ENCODE measurements at regions not wholly inside any gene's neighbourhood (a gene's known extent, or its start where the extent isn't known, plus 50 kb on each side); places are given as distances from the start of the nearest gene placed in this dataset.
"Not testable (repeated sequence)": the region's sequence is repeated elsewhere in the genome, so short reads cannot be mapped to it uniquely, and the experiment has no call there.

DNA sequence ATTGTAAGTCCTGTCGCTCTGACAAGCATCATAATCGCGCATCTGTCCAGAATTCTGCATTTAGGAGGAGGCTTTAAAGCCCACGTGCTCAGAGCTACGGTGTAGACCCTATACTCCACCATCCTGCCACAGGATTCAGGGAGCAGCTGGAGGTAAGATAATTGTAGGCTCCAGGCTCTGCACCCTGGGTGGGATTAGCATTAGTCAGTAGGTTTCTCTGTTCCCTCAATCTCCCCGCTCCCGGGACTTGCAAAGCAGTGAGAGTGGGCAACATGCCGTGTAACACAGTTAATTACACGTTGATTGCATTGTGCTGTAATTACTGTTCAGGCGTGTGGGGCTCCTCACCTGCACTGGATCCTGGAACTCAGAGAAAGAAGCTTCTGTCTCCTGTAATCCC is 89.3 kb upstream of the CUX1 start:
- H3K27ac ChIP-seq (ENCODE audit: low read depth, low read length) = no peak overlapping the region
- H3K4me2 ChIP-seq (ENCODE audit: low read length) = no peak overlapping the region

DNA sequence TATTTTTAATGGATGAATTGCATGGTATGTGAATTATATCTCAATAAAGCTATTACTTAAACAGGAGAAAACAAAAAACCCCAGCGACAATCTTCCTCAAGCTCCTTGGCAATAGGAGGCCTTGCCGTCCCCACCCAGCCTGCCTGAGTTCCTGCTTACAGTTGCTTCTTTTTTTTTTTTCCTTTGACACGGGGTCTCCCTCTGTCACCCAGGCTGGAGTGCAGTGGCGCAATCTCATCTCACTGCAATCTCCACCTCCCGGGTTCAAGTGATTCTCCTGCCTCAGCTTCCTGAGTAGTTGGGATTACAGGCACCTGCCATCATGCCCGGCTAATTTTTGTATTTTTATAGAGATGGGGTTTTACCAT is 88.6 kb upstream of the CUX1 start:
- not testable (repeated sequence) for H3K4me3 ChIP-seq (ENCODE audit: low read length); H3K27me3 ChIP-seq (ENCODE audit: control insufficient read depth, low read length); H3K9me3 ChIP-seq (ENCODE audit: control insufficient read depth, insufficient read depth, low read length); H3K4me1 ChIP-seq (ENCODE audit: control insufficient read depth, low read length); H3K36me3 ChIP-seq (ENCODE audit: control insufficient read depth, low read length); H3K9me2 ChIP-seq (replicated peaks; ENCODE audit: control insufficient read depth, low read length); H3K27ac ChIP-seq (ENCODE audit: low read depth, low read length); H3F3A ChIP-seq (ENCODE audit: control insufficient read depth, insufficient read depth); H3K4me2 ChIP-seq (ENCODE audit: low read length); H3K79me2 ChIP-seq (ENCODE audit: control insufficient read depth, low read length); H4K20me1 ChIP-seq (ENCODE audit: control insufficient read depth, insufficient read depth, low read depth, low read length)

More for the DNA sequence above, 89.3 kb upstream of the CUX1 start:
- no peaks in the 10 kb centered on the region for H3K9me2 ChIP-seq (replicated peaks; ENCODE audit: control insufficient read depth, low read length)
- no peaks in the 10 kb centered on the region for H3K36me3 ChIP-seq (ENCODE audit: control insufficient read depth, low read length)
- H3K9me3 ChIP-seq (ENCODE audit: control insufficient read depth, insufficient read depth, low read length) = no peaks in the 10 kb centered on the region
- H3K4me3 ChIP-seq (ENCODE audit: low read length) = no peak overlapping the region
- no peaks in the 10 kb centered on the region for H3K4me1 ChIP-seq (ENCODE audit: control insufficient read depth, low read length)
- H3F3A ChIP-seq (ENCODE audit: control insufficient read depth, insufficient read depth) = no peaks in the 10 kb centered on the region
- H3K79me2 ChIP-seq (ENCODE audit: control insufficient read depth, low read length) = no peaks in the 10 kb centered on the region
- peaks cover 5% of the 10 kb centered on the region; the same call in 1 of the 2 replicates for H3K27me3 ChIP-seq (ENCODE audit: control insufficient read depth, low read length)
- H4K20me1 ChIP-seq (ENCODE audit: control insufficient read depth, insufficient read depth, low read depth, low read length) = no peaks in the 10 kb centered on the region
- TF ChIP-seq EZH2phosphoT487 (IDR thresholded peaks at IDR 0.05; ENCODE audit: borderline replicate concordance, low read length) = no peak

DNA sequence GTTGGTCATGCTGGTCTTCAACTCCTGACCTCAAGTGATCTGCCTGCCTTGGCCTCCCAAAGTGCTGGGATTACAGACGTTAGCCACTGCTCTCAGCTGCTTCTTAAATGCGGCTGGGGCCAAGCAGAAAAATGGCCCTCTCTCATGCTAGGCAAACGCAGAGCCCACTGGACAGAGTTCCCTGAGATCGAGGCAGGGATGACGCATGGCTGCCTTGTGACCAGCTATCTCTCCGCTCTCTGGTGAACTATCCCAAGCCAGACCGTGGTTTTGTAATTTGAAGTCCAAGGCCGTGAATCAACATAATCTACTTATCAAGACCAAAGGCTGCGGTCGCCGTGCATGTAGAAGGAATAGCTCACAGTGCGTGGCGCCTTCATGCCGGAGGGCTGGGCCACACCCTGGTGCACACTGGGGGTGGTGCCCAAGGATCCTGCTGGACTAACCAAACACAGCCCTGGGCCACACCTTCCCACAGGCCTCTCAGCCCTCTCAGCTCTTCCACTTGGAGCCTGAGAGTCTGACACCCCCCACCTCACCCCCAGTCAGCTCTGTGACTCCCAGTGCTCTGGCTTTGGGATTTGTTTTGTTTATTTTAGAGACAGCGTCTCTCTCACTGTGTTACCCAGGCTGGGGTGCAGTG is 88.1 kb upstream of the CUX1 start:
- Histone ChIP-seq H3K4me2 (ENCODE audit: low read length) (no peak overlapping the region), H3K27ac (ENCODE audit: low read depth, low read length) (no peak overlapping the region), H3K4me1 (ENCODE audit: control insufficient read depth, low read length) (peaks cover 4% of the 10 kb centered on the region; the same call in 1 of the 2 replicates), H3K9me3 (ENCODE audit: control insufficient read depth, insufficient read depth, low read length) (no peaks in the 10 kb centered on the region), H3K79me2 (ENCODE audit: control insufficient read depth, low read length) (no peaks in the 10 kb centered on the region), H3K36me3 (ENCODE audit: control insufficient read depth, low read length) (no peaks in the 10 kb centered on the region), H3K4me3 (ENCODE audit: low read length) (no peak overlapping the region), H3F3A (ENCODE audit: control insufficient read depth, insufficient read depth) (no peaks in the 10 kb centered on the region), H4K20me1 (ENCODE audit: control insufficient read depth, insufficient read depth, low read depth, low read length) (no peaks in the 10 kb centered on the region), H3K27me3 (ENCODE audit: control insufficient read depth, low read length) (peaks cover 9% of the 10 kb centered on the region; the same call in 1 of the 2 replicates), H3K9me2 (replicated peaks; ENCODE audit: control insufficient read depth, low read length) (no peaks in the 10 kb centered on the region)
- TF ChIP-seq, protein P1, sequence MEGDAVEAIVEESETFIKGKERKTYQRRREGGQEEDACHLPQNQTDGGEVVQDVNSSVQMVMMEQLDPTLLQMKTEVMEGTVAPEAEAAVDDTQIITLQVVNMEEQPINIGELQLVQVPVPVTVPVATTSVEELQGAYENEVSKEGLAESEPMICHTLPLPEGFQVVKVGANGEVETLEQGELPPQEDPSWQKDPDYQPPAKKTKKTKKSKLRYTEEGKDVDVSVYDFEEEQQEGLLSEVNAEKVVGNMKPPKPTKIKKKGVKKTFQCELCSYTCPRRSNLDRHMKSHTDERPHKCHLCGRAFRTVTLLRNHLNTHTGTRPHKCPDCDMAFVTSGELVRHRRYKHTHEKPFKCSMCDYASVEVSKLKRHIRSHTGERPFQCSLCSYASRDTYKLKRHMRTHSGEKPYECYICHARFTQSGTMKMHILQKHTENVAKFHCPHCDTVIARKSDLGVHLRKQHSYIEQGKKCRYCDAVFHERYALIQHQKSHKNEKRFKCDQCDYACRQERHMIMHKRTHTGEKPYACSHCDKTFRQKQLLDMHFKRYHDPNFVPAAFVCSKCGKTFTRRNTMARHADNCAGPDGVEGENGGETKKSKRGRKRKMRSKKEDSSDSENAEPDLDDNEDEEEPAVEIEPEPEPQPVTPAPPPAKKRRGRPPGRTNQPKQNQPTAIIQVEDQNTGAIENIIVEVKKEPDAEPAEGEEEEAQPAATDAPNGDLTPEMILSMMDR (IDR thresholded peaks at IDR 0.05; ENCODE audit: low read depth, low read length, poor library complexity, severe bottlenecking) = no peak
- TF ChIP-seq EZH2phosphoT487 (IDR thresholded peaks at IDR 0.05; ENCODE audit: borderline replicate concordance, low read length) = no peak

DNA sequence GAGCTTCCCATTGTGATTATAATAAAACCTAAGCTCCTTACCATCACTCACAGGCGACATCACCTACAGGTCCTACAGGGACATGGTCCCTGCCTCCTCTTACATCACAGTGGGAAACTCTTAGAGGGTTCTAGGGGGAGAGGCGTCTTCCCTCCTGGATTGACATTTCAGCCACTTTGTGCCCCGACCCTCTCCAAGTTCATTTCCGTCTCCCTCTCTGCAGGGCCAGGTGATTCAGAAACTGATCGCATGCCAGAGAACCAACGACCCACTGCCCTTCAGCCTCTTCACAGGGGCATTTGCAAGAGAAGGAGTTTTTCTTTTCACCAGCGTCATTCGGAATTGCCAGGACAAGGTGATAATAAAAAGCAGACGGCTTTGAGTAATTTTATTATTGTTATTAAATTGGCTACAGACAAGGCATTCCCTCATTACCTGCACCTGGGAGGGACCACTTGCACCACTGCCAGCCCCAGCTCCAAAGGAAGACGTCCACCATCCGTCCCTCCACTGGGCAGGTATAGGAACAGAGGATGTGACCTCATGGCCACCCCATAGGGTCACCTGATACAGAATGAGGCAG is 85.8 kb upstream of the CUX1 start:
- no peak for TF ChIP-seq EZH2phosphoT487 (IDR thresholded peaks at IDR 0.05; ENCODE audit: borderline replicate concordance, low read length)
- TF ChIP-seq, protein P1 (IDR thresholded peaks at IDR 0.05; ENCODE audit: low read depth, low read length, poor library complexity, severe bottlenecking) = no peak

More for the DNA sequence above, 85.8 kb upstream of the CUX1 start:
- Histone ChIP-seq H4K20me1 (ENCODE audit: control insufficient read depth, insufficient read depth, low read depth, low read length) (no peaks in the 10 kb centered on the region), H3K9me2 (replicated peaks; ENCODE audit: control insufficient read depth, low read length) (no peaks in the 10 kb centered on the region), H3K79me2 (ENCODE audit: control insufficient read depth, low read length) (no peaks in the 10 kb centered on the region), H3K27ac (ENCODE audit: low read depth, low read length) (no peak overlapping the region), H3F3A (ENCODE audit: control insufficient read depth, insufficient read depth) (no peaks in the 10 kb centered on the region), H3K27me3 (ENCODE audit: control insufficient read depth, low read length) (peaks cover 9% of the 10 kb centered on the region; the same call in 1 of the 2 replicates), H3K4me1 (ENCODE audit: control insufficient read depth, low read length) (peaks cover 7% of the 10 kb centered on the region; the same call in 1 of the 2 replicates), H3K4me2 (ENCODE audit: low read length) (no peak overlapping the region), H3K9me3 (ENCODE audit: control insufficient read depth, insufficient read depth, low read length) (no peaks in the 10 kb centered on the region), H3K4me3 (ENCODE audit: low read length) (no peak overlapping the region), H3K36me3 (ENCODE audit: control insufficient read depth, low read length) (no peaks in the 10 kb centered on the region)
